Esophagus squamous epithelium (tissue), 4 donors: ENCODE measurements at regions not wholly inside any gene's neighbourhood (a gene's known extent, or its start where the extent isn't known, plus 50 kb on each side); places are given as distances from the start of the nearest gene placed in this dataset.

Experiments used
- POLR2A ChIP-seq, 4 donors: fragments of 450-650 bp; IDR thresholded peaks; one replicate each; pipeline ENCODE4 v1.6.1; 2017; ENCODE audit warnings: antibody characterized with exemption in 4 of 4, mild to moderate bottlenecking in 4 of 4, moderate library complexity in 3 of 4
- TF ChIP-seq, protein P1 (sequence below), 6 experiments: fragments of 450-650 bp in 4 of 6; fragments of 200-600 bp in 2 of 6; sonication (generic) in 2 of 6; IDR thresholded peaks; one replicate each; pipeline ENCODE4 v1.5.1; 2016 to 2019; ENCODE audit warnings: antibody characterized with exemption in 6 of 6, mild to moderate bottlenecking in 4 of 6, moderate library complexity in 4 of 6

DNA sequence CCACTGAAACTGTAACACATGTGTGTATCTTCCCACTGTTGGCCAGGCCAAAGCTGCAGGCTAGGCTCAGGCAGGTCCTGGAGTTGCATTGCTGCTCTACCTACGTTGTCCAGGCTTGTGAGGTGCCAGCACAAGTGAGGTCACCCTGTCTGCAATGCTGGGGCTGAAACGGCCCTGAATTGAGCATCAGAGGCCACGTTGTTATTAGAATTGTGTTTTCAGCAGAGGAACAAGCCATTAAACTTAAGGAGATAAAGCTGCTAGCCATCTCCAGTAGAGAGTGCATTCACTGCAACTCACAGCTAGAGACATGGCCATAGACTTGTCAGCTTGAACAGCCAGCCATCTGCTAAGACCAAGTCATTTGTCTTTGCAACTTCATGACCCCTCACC is 191.8 kb downstream of the SEMA6A start:
- TF ChIP-seq, protein P1, sequence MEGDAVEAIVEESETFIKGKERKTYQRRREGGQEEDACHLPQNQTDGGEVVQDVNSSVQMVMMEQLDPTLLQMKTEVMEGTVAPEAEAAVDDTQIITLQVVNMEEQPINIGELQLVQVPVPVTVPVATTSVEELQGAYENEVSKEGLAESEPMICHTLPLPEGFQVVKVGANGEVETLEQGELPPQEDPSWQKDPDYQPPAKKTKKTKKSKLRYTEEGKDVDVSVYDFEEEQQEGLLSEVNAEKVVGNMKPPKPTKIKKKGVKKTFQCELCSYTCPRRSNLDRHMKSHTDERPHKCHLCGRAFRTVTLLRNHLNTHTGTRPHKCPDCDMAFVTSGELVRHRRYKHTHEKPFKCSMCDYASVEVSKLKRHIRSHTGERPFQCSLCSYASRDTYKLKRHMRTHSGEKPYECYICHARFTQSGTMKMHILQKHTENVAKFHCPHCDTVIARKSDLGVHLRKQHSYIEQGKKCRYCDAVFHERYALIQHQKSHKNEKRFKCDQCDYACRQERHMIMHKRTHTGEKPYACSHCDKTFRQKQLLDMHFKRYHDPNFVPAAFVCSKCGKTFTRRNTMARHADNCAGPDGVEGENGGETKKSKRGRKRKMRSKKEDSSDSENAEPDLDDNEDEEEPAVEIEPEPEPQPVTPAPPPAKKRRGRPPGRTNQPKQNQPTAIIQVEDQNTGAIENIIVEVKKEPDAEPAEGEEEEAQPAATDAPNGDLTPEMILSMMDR (IDR thresholded peaks at IDR 0.05): no peak
- TF ChIP-seq POLR2A (IDR thresholded peaks at IDR 0.05): no peak
